Loucy (cell line): ENCODE measurements at regions not wholly inside any gene's neighbourhood (a gene's known extent, or its start where the extent isn't known, plus 50 kb on each side); places are given as distances from the start of the nearest gene placed in this dataset.
A peak's percentile ranks its signal among the peaks of the same experiment; 100 is the strongest.

ENCODE experiments used
- H2AFZ ChIP-seq: fragments of 200-600 bp; sonication (generic); 2 replicates; pipeline ENCODE4 v1.6.0; 2016; ENCODE audit warnings: antibody characterized with exemption, mild to moderate bottlenecking, low read length, moderate library complexity
- H3F3A ChIP-seq: fragments of 200-600 bp; 2 replicates; pipeline ENCODE4 v1.6.0; 2016; ENCODE audit warnings: antibody characterized with exemption, low read depth, mild to moderate bottlenecking
- H3K27me3 ChIP-seq: fragments of 200-600 bp; sonication (generic); 2 replicates; pipeline ENCODE4 v1.6.1; 2014; ENCODE audit warnings: low read length, mild to moderate bottlenecking; ENCODE audit not compliant: insufficient read depth, poor library complexity, severe bottlenecking
- H3K36me3 ChIP-seq: fragments of 200-600 bp; sonication (generic); 2 replicates; pipeline ENCODE4 v1.6.1; 2016; ENCODE audit warnings: low read length; ENCODE audit not compliant: insufficient read depth
- H3K4me1 ChIP-seq: fragments of 200-600 bp; sonication (generic); 2 replicates; pipeline ENCODE4 v1.5.1; 2014; ENCODE audit warnings: low read length, mild to moderate bottlenecking; ENCODE audit not compliant: insufficient read depth, poor library complexity, severe bottlenecking
- H3K4me2 ChIP-seq: fragments of 200-600 bp; sonication (generic); 2 replicates; pipeline ENCODE4 v1.6.0; 2014; ENCODE audit warnings: antibody characterized with exemption, low read length, low read depth, mild to moderate bottlenecking; ENCODE audit not compliant: poor library complexity, severe bottlenecking
- H3K4me3 ChIP-seq: fragments of 200-600 bp; sonication (generic); 2 replicates; pipeline ENCODE4 v1.5.1; 2014; ENCODE audit warnings: low read length, mild to moderate bottlenecking, mixed read lengths; ENCODE audit not compliant: poor library complexity, severe bottlenecking
- H3K79me2 ChIP-seq: fragments of 200-600 bp; sonication (generic); 2 replicates; pipeline ENCODE4 v1.6.1; 2014; ENCODE audit warnings: low read length; ENCODE audit not compliant: insufficient read depth
- H3K9ac ChIP-seq: fragments of 200-600 bp; sonication (generic); 2 replicates; pipeline ENCODE4 v1.6.0; 2014; ENCODE audit warnings: mild to moderate bottlenecking, low read depth, low read length, moderate library complexity; ENCODE audit not compliant: poor library complexity, severe bottlenecking
- H3K9me2 ChIP-seq: fragments of 200-600 bp; sonication (generic); replicated peaks from 2 replicates; pipeline ENCODE4 v1.6.1; 2016; ENCODE audit warnings: low read depth, low read length, mixed read lengths
- H3K9me3 ChIP-seq: fragments of 200-600 bp; sonication (generic); 2 replicates; pipeline ENCODE4 v1.6.1; 2014; ENCODE audit warnings: mild to moderate bottlenecking, antibody characterized with exemption, low read length, low read depth; ENCODE audit not compliant: insufficient read depth
- H4K20me1 ChIP-seq: fragments of 200-600 bp; sonication (generic); 2 replicates; pipeline ENCODE4 v1.6.0; 2014; ENCODE audit warnings: antibody characterized with exemption, low read length, mild to moderate bottlenecking; ENCODE audit not compliant: insufficient read depth, poor library complexity, severe bottlenecking
- CTCF ChIP-seq: fragments of 200-600 bp; sonication (generic); conservative IDR thresholded peaks from 2 replicates; pipeline ENCODE4 v1.5.1; 2014; ENCODE audit warnings: mild to moderate bottlenecking, antibody characterized with exemption, low read length
- EZH2phosphoT487 ChIP-seq: fragments of 200-600 bp; IDR thresholded peaks from 2 replicates; pipeline ENCODE4 v1.6.1; 2018; ENCODE audit warnings: antibody characterized with exemption, mild to moderate bottlenecking, moderate library complexity, borderline replicate concordance

- TF ChIP-seq EZH2phosphoT487 (no peak), CTCF (no peak)
- no peaks in the 10 kb centered on the region for H3F3A ChIP-seq
Measured at GRCh38 chr17:73718362-73718761, 74.1 kb upstream of the SDK2 start.

GRCh38 chr17:73718912-73719311 is 74.7 kb upstream of the SDK2 start:
- Histone ChIP-seq H3K79me2 (no peaks in the 10 kb centered on the region), H3K27me3 (no peaks in the 10 kb centered on the region), H3K36me3 (no peaks in the 10 kb centered on the region), H4K20me1 (no peaks in the 10 kb centered on the region), H3K9ac (no peak overlapping the region), H3F3A (no peaks in the 10 kb centered on the region), H3K4me1 (peaks cover 38% of the 10 kb centered on the region), H3K4me3 (no peak overlapping the region), H3K9me2 (no peaks in the 10 kb centered on the region), H3K4me2 (no peak overlapping the region), H3K9me3 (no peaks in the 10 kb centered on the region), H2AFZ (no peak overlapping the region)
- no peak for TF ChIP-seq EZH2phosphoT487
- TF ChIP-seq CTCF, result no peak

More at GRCh38 chr17:73718362-73718761, 74.1 kb upstream of the SDK2 start:
- Histone ChIP-seq H3K4me1 (peaks cover 38% of the 10 kb centered on the region), H3K4me2 (no peak overlapping the region), H3K4me3 (no peak overlapping the region), H2AFZ (no peak overlapping the region), H3K9me3 (no peaks in the 10 kb centered on the region), H4K20me1 (no peaks in the 10 kb centered on the region), H3K27me3 (no peaks in the 10 kb centered on the region), H3K36me3 (no peaks in the 10 kb centered on the region), H3K9me2 (no peaks in the 10 kb centered on the region), H3K79me2 (no peaks in the 10 kb centered on the region), H3K9ac (no peak overlapping the region)

GRCh38 chr17:73719588-73720071 is 75.4 kb upstream of the SDK2 start:
- H4K20me1 ChIP-seq, result no peaks in the 10 kb centered on the region
- no peaks in the 10 kb centered on the region for H3F3A ChIP-seq
- no peaks in the 10 kb centered on the region for H3K9me2 ChIP-seq
- no peak overlapping the region for H3K4me3 ChIP-seq
- H3K9me3 ChIP-seq, result no peaks in the 10 kb centered on the region
- H3K27me3 ChIP-seq, result no peaks in the 10 kb centered on the region
- H3K79me2 ChIP-seq, result no peaks in the 10 kb centered on the region
- H3K36me3 ChIP-seq, result no peaks in the 10 kb centered on the region
- H2AFZ ChIP-seq, result no peak overlapping the region
- H3K4me1 ChIP-seq, result peaks cover 38% of the 10 kb centered on the region
- peak overlapping the region; percentile 25 for H3K9ac ChIP-seq
- peak overlapping the region; percentile 22 for H3K4me2 ChIP-seq
- TF ChIP-seq EZH2phosphoT487, result no peak
- TF ChIP-seq CTCF, result no peak
